SK-N-SH (cell line): ENCODE measurements at regions not wholly inside any gene's neighbourhood (a gene's known extent, or its start where the extent isn't known, plus 50 kb on each side); places are given as distances from the start of the nearest gene placed in this dataset.

Experiments
- CTCF ChIA-PET: fragments of 300-600, 350-600 bp; formaldehyde crosslinking; extraction: SDS; loops from one replicate; lab custom pipeline; 2021; lab: Yijun Ruan, JAX
- POLR2A ChIA-PET: fragments of 350-600 bp; sonication (Branson Sonifier 250); formaldehyde crosslinking; extraction: SDS; loops from one replicate; lab custom pipeline; 2020; ENCODE audit warnings: antibody characterized with exemption, inconsistent platforms; lab: Yijun Ruan, JAX
- DNase-seq: peaks from one replicate; pipeline ENCODE4 v3.0.0; 2012
- H2AFZ ChIP-seq: fragments of 200-600 bp; sonication (generic); 2 replicates; pipeline ENCODE4 v1.8.1; 2016; ENCODE audit warnings: antibody characterized with exemption, mild to moderate bottlenecking, low read depth
- H3F3A ChIP-seq: fragments of 200-600 bp; sonication (generic); replicated peaks from 2 replicates; pipeline ENCODE3; 2016; ENCODE audit warnings: antibody characterized with exemption, mild to moderate bottlenecking; ENCODE audit not compliant: insufficient read depth
- H3K27ac ChIP-seq, 2 experiments: fragments of 200-500 bp in 1 of 2; fragments of 200-600 bp in 1 of 2; sonication (Bioruptor generic) in 1 of 2; sonication (generic), shearing (Covaris generic) in 1 of 2; 2 replicates each; pipeline versions ENCODE4 v1.5.1 to v1.6.1; 2014 to 2016; ENCODE audit warnings: low read depth in 2 of 2, inconsistent platforms in 1 of 2, low read length in 1 of 2, mild to moderate bottlenecking in 1 of 2, mixed read lengths in 1 of 2
- H3K27me3 ChIP-seq: fragments of 200-600 bp; sonication (generic), shearing (Covaris generic); 2 replicates; pipeline ENCODE4 v1.6.1; 2016; ENCODE audit warnings: mixed run types; ENCODE audit not compliant: insufficient read depth
- H3K36me3 ChIP-seq, 2 experiments: fragments of 200-500 bp in 1 of 2; fragments of 200-600 bp in 1 of 2; sonication (Bioruptor generic) in 1 of 2; sonication (generic) in 1 of 2; replicated peaks in 1 of 2; 2 replicates each; pipeline versions ENCODE3 to v1.5.1; 2014 to 2016; ENCODE audit warnings: low read length in 1 of 2, mild to moderate bottlenecking in 1 of 2; ENCODE audit not compliant: insufficient read depth in 2 of 2, control insufficient read depth in 1 of 2
- H3K4me1 ChIP-seq, 2 experiments: fragments of 200-500 bp in 1 of 2; fragments of 200-600 bp in 1 of 2; sonication (Bioruptor generic) in 1 of 2; sonication (generic), shearing (Covaris generic) in 1 of 2; 2 replicates each; pipeline versions ENCODE4 v1.5.1 to v1.6.1; 2014 to 2016; ENCODE audit warnings: low read depth in 1 of 2, low read length in 1 of 2, mixed run types in 1 of 2; ENCODE audit not compliant: insufficient read depth in 2 of 2, control insufficient read depth in 1 of 2
- H3K4me2 ChIP-seq: fragments of 200-600 bp; sonication (generic), shearing (Covaris generic); 2 replicates; pipeline ENCODE4 v1.6.1; 2017; ENCODE audit warnings: mixed run types
- H3K4me3 ChIP-seq, 2 experiments: fragments of 200-500 bp in 1 of 2; fragments of 200-600 bp in 1 of 2; sonication (Bioruptor generic) in 1 of 2; sonication (generic), shearing (Covaris generic) in 1 of 2; 2 replicates each; pipeline versions ENCODE4 v1.5.1 to v1.8.1; 2014 to 2016; ENCODE audit warnings: low read depth in 2 of 2, inconsistent platforms in 1 of 2, low read length in 1 of 2, mild to moderate bottlenecking in 1 of 2, mixed read lengths in 1 of 2, moderate library complexity in 1 of 2
- H3K79me2 ChIP-seq: fragments of 200-600 bp; sonication (generic); 2 replicates; pipeline ENCODE4 v1.8.1; 2017; ENCODE audit warnings: mild to moderate bottlenecking; ENCODE audit not compliant: insufficient read depth
- H3K9ac ChIP-seq: fragments of 200-600 bp; sonication (generic); 2 replicates; pipeline ENCODE4 v1.6.1; 2017; ENCODE audit warnings: mixed run types
- H3K9me2 ChIP-seq: fragments of 200-600 bp; sonication (generic); 2 replicates; pipeline ENCODE4 v1.6.1; 2017; ENCODE audit warnings: mixed run types
- H3K9me3 ChIP-seq: fragments of 200-600 bp; sonication (generic); 2 replicates; pipeline ENCODE4 v1.6.1; 2017; ENCODE audit warnings: mixed run types, mild to moderate bottlenecking, moderate library complexity
- H4K20me1 ChIP-seq: fragments of 200-600 bp; sonication (generic); 2 replicates; pipeline ENCODE4 v1.6.1; 2017; ENCODE audit warnings: mild to moderate bottlenecking, mixed run types; ENCODE audit not compliant: insufficient read depth
- CHD2 ChIP-seq: fragments of 150-350 bp; IDR thresholded peaks from 2 replicates; pipeline ENCODE4 v1.6.1; 2018; ENCODE audit warnings: low read length; ENCODE audit not compliant: partially characterized antibody
- EP300 ChIP-seq, 2 experiments: IDR thresholded peaks; 2 replicates each; pipeline versions ENCODE4 v1.4.0 to v1.6.1; 2012; ENCODE audit warnings: borderline replicate concordance in 1 of 2, low read depth in 1 of 2, low read length in 1 of 2
- GATA2 ChIP-seq: sonication (generic); formaldehyde crosslinking; IDR thresholded peaks from 2 replicates; pipeline ENCODE4 v1.5.0; 2020; ENCODE audit warnings: mild to moderate bottlenecking, missing genetic modification reagents
- JUND ChIP-seq: IDR thresholded peaks from 2 replicates; pipeline ENCODE4 v1.4.0; 2012
- MEF2A ChIP-seq: IDR thresholded peaks from 2 replicates; pipeline ENCODE4 v1.4.0; 2012; ENCODE audit warnings: low read depth, borderline replicate concordance
- MXI1 ChIP-seq: IDR thresholded peaks from 2 replicates; pipeline ENCODE4 v1.6.1; 2012; ENCODE audit warnings: mild to moderate bottlenecking, low read depth, low read length, improper control_type of control experiment
- NFIC ChIP-seq: IDR thresholded peaks from 2 replicates; pipeline ENCODE4 v1.4.0; 2012; ENCODE audit warnings: borderline replicate concordance
- NRF1 ChIP-seq: IDR thresholded peaks from 2 replicates; pipeline ENCODE4 v1.6.1; 2012; ENCODE audit warnings: low read depth, mild to moderate bottlenecking, low read length
- POLR2AphosphoS5 ChIP-seq: IDR thresholded peaks from 2 replicates; pipeline ENCODE4 v1.6.1; 2012; ENCODE audit warnings: low read depth, low read length
- RAD21 ChIP-seq: IDR thresholded peaks from 2 replicates; pipeline ENCODE4 v1.6.1; 2012; ENCODE audit warnings: mild to moderate bottlenecking, low read length
- SIN3A ChIP-seq: IDR thresholded peaks from 2 replicates; pipeline ENCODE4 v1.6.1; 2012; ENCODE audit warnings: low read depth, mild to moderate bottlenecking, low read length, moderate library complexity, borderline replicate concordance
- WGBS: methylation state at CpG from one replicate; pipeline ENCODE4 v1.1.6; 2017; ENCODE audit warnings: low lambda C conversion rate; 5-methylcytosine and 5-hydroxymethylcytosine counted together
- TF ChIP-seq, protein P1 (sequence below): IDR thresholded peaks from 2 replicates; pipeline ENCODE4; 2012
- TF ChIP-seq, protein P2 (sequence below): fragments of 200-600 bp; sonication (generic); IDR thresholded peaks from 2 replicates; pipeline ENCODE4 v1.6.1; 2017; ENCODE audit warnings: antibody characterized with exemption, mild to moderate bottlenecking, moderate library complexity
- TF ChIP-seq, protein P3 (sequence below): IDR thresholded peaks from 2 replicates; pipeline ENCODE4 v1.6.1; 2012; ENCODE audit warnings: mild to moderate bottlenecking, low read depth, low read length, moderate library complexity
- TF ChIP-seq, protein P4 (sequence below): fragments of 150-350 bp; IDR thresholded peaks from 2 replicates; pipeline ENCODE4 v1.6.1; 2016; ENCODE audit warnings: mild to moderate bottlenecking, low read depth, low read length
- TF ChIP-seq, protein P5 (sequence below): IDR thresholded peaks from 2 replicates; pipeline ENCODE4 v1.4.0; 2012; ENCODE audit warnings: low read depth

DNA sequence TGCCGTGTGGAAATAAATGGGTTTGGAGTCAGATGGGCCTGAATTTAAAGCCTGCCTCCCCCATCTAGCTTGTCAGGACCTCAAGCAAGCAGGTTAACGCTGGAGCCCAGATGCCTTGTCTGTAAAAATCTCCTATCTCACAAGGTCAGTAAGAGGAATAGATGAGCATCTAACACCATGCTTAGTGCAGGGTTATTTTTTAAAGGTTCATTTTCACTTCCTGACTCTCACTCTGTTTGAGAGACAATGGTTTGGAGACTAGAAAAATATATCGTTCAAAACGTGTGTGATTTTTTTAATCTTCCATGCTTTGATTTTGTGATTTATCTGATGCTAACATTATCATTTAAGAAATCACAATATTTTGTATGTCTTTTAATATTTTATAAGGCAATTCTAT is 114.0 kb upstream of the TAB2 start:
- ChIA-PET POLR2A (no interaction called here), CTCF (interaction anchor here (0.6 to 1.0 kb wide), 2 partner anchors 29 to 229 kb away, joined by 3 to 4 read pairs; no protein-coding TSS in a partner anchor)
- no peak overlapping the region for H3K4me2 ChIP-seq
- H3K4me1 ChIP-seq = peaks cover 0 to 8% of the 10 kb centered on the region in 2 experiments; a peak in 1 of 4 replicates
- H3K9me2 ChIP-seq = no peaks in the 10 kb centered on the region
- no peaks in the 10 kb centered on the region for H3F3A ChIP-seq
- H3K27me3 ChIP-seq = no peaks in the 10 kb centered on the region
- H3K4me3 ChIP-seq = no peak overlapping the region
- no peak overlapping the region for H3K27ac ChIP-seq
- H2AFZ ChIP-seq = no peak overlapping the region
- H3K36me3 ChIP-seq = no peaks in the 10 kb centered on the region
- no peaks in the 10 kb centered on the region for H4K20me1 ChIP-seq
- H3K79me2 ChIP-seq = no peaks in the 10 kb centered on the region
- no peaks in the 10 kb centered on the region for H3K9me3 ChIP-seq
- 90% methylated on average over 4 of the region's 4 CpGs for WGBS
- TF ChIP-seq, protein P1, sequence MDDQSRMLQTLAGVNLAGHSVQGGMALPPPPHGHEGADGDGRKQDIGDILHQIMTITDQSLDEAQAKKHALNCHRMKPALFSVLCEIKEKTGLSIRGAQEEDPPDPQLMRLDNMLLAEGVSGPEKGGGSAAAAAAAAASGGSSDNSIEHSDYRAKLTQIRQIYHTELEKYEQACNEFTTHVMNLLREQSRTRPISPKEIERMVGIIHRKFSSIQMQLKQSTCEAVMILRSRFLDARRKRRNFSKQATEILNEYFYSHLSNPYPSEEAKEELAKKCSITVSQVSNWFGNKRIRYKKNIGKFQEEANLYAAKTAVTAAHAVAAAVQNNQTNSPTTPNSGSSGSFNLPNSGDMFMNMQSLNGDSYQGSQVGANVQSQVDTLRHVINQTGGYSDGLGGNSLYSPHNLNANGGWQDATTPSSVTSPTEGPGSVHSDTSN = no peak
- no peak for TF ChIP-seq CHD2
- TF ChIP-seq, protein P2, sequence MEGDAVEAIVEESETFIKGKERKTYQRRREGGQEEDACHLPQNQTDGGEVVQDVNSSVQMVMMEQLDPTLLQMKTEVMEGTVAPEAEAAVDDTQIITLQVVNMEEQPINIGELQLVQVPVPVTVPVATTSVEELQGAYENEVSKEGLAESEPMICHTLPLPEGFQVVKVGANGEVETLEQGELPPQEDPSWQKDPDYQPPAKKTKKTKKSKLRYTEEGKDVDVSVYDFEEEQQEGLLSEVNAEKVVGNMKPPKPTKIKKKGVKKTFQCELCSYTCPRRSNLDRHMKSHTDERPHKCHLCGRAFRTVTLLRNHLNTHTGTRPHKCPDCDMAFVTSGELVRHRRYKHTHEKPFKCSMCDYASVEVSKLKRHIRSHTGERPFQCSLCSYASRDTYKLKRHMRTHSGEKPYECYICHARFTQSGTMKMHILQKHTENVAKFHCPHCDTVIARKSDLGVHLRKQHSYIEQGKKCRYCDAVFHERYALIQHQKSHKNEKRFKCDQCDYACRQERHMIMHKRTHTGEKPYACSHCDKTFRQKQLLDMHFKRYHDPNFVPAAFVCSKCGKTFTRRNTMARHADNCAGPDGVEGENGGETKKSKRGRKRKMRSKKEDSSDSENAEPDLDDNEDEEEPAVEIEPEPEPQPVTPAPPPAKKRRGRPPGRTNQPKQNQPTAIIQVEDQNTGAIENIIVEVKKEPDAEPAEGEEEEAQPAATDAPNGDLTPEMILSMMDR = no peak
- TF ChIP-seq NRF1 = no peak
- TF ChIP-seq MEF2A = no peak
- TF ChIP-seq JUND = no peak
- no peak for TF ChIP-seq MXI1
- TF ChIP-seq, protein P3, sequence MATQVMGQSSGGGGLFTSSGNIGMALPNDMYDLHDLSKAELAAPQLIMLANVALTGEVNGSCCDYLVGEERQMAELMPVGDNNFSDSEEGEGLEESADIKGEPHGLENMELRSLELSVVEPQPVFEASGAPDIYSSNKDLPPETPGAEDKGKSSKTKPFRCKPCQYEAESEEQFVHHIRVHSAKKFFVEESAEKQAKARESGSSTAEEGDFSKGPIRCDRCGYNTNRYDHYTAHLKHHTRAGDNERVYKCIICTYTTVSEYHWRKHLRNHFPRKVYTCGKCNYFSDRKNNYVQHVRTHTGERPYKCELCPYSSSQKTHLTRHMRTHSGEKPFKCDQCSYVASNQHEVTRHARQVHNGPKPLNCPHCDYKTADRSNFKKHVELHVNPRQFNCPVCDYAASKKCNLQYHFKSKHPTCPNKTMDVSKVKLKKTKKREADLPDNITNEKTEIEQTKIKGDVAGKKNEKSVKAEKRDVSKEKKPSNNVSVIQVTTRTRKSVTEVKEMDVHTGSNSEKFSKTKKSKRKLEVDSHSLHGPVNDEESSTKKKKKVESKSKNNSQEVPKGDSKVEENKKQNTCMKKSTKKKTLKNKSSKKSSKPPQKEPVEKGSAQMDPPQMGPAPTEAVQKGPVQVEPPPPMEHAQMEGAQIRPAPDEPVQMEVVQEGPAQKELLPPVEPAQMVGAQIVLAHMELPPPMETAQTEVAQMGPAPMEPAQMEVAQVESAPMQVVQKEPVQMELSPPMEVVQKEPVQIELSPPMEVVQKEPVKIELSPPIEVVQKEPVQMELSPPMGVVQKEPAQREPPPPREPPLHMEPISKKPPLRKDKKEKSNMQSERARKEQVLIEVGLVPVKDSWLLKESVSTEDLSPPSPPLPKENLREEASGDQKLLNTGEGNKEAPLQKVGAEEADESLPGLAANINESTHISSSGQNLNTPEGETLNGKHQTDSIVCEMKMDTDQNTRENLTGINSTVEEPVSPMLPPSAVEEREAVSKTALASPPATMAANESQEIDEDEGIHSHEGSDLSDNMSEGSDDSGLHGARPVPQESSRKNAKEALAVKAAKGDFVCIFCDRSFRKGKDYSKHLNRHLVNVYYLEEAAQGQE = no peak
- no peak for TF ChIP-seq RAD21
- DNase-seq = no peak
- no peak overlapping the region for H3K9ac ChIP-seq

DNA sequence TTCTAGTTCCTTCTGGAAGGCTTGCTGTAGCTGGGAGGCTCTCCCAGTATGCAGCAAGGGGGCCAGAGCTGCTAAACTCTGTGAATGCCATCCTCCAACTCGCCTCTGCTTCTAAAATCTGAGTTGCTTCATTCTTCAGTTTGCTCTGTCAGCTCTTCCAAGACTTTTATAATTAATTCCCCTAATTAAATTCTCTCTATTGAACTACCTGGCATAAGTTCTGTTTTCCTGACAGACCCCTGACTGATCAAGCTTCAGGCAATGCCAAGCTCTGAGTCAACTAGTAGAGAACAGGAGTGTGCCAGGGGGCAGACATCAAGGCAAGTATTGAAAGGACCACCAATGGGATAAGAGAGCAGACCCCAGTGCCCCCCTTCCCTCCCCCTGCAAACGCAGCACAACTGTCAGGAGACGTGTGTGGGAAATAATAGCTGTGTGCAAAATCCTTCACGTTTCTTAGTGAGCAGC is 109.3 kb upstream of the TAB2 start:
- no peaks in the 10 kb centered on the region for H3K9me2 ChIP-seq
- no peaks in the 10 kb centered on the region for H4K20me1 ChIP-seq
- H3K4me2 ChIP-seq = no peak overlapping the region
- WGBS = 80% methylated on average over 4 of the region's 4 CpGs
- POLR2A ChIA-PET = no interaction called here
- no peaks in the 10 kb centered on the region for H3K27me3 ChIP-seq
- DNase-seq = no peak
- H3K36me3 ChIP-seq = no peaks in the 10 kb centered on the region
- H3K9ac ChIP-seq = no peak overlapping the region
- no peak overlapping the region for H2AFZ ChIP-seq
- CTCF ChIA-PET = no interaction called here
- no peak overlapping the region for H3K4me3 ChIP-seq
- H3K4me1 ChIP-seq = peaks cover 0 to 8% of the 10 kb centered on the region in 2 experiments; a peak in 1 of 4 replicates
- no peaks in the 10 kb centered on the region for H3F3A ChIP-seq
- H3K79me2 ChIP-seq = no peaks in the 10 kb centered on the region
- H3K9me3 ChIP-seq = no peaks in the 10 kb centered on the region
- H3K27ac ChIP-seq = no peak overlapping the region
- TF ChIP-seq EP300 (IDR thresholded peaks at IDR 0.05; ENCODE audit: borderline replicate concordance in 1 of 2, low read depth in 1 of 2, low read length in 1 of 2) (no peak), NRF1 (no peak), POLR2AphosphoS5 (no peak), RAD21 (no peak), GATA2 (CRISPR knock-in tag) (no peak), NFIC (no peak), SIN3A (no peak)
- TF ChIP-seq, protein P4, sequence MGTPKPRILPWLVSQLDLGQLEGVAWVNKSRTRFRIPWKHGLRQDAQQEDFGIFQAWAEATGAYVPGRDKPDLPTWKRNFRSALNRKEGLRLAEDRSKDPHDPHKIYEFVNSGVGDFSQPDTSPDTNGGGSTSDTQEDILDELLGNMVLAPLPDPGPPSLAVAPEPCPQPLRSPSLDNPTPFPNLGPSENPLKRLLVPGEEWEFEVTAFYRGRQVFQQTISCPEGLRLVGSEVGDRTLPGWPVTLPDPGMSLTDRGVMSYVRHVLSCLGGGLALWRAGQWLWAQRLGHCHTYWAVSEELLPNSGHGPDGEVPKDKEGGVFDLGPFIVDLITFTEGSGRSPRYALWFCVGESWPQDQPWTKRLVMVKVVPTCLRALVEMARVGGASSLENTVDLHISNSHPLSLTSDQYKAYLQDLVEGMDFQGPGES = no peak
- TF ChIP-seq, protein P3 = no peak
- TF ChIP-seq, protein P5, sequence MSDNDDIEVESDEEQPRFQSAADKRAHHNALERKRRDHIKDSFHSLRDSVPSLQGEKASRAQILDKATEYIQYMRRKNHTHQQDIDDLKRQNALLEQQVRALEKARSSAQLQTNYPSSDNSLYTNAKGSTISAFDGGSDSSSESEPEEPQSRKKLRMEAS = no peak
